HG03342 (cell line): ENCODE measurements at regions not wholly inside any gene's neighbourhood (a gene's known extent, or its start where the extent isn't known, plus 50 kb on each side); places are given as distances from the start of the nearest gene placed in this dataset.

Experiments used
- ATAC-seq: cut with Tn5 transposase; IDR thresholded peaks from one replicate; pipeline ENCODE4 v1.9.1; 2021; ENCODE audit warnings: mild to moderate bottlenecking, moderate library complexity; ENCODE audit not compliant: unreplicated experiment

DNA sequence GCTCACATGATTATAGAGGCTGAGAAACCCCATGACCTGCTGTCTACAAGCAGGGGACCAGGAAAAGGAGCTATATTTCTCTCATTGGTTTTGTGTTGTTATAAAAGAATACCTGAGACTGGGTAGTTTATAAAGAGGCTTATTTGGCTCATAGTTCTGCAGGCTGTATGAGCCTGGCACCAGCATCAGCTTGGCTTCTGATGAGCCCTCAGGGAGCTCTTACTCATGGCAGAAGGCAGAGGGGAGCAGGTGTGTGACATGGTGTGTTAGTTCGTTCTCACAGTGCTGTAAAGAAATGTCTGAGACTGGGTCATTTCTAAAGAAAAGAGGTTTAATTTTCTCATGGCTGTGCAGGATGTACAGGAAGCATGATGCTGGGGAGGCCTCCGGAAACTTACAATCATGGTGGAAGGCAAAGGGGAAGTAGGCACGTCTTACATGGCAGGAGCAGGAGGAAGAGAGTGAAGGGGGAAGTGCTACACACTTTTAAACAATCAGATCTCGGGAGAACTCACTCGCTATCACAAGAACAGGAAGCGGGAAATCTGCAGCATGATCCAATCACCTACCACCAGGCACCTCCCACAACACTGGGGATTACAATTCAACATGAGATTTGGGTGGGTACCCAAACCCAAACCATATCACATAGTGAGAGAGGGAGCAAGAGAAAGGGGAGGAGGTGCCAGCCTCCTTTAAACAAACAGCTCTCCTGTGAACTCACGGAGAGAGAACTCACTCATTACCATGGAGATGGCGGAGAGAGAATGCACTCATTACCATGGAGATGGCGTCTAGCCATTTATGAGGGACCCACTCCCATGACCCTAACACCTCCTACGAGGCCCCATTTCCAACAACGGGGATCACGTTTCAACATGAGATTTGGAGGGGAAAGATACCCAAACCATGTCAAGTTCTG is 133.4 kb downstream of the JCAD start:
- no peak for ATAC-seq

DNA sequence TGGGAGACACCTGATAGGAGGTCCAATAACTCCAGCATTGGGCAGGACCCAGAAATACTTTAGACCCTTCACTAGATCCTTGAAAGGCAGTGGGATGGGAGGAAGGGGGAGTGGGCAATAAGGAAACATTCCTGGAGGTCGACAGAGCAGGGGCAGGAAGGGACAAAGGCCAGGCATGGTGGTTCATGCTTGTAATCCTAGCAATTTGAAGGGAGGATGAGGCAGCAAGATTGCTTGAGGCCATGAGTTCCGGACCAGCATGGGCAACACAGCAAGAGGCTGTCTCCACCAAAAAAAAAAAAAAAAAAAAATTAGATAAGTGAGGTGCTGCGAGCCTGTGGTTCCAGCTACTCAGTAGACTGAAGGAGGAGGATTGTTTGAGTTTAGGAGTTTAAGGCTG is 134.9 kb downstream of the JCAD start:
- ATAC-seq, result no peak

- no peak for ATAC-seq
Measured at GRCh38 chr10:29923416-29923965, 135.9 kb downstream of the JCAD start.

DNA sequence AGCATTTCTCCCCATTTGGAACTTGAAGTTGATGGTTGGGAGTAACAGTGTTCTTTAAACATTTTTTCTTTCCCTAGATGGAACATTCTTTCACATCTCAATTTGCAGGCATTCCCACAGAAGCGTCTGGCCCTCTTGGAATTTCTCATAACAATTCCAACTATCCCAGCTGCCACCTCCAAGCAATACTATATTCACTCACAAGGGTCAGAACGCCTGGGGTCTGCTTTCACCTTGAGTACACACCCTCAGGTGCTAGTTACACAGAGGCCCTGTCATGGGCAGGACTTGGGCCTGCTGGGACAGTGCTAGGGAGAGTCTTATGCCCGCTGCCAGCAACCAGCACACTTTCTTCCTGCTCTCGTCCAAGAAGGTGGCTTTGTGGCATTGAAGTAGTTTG is 136.5 kb downstream of the JCAD start:
- no peak for ATAC-seq

GRCh38 chr10:29922226-29922625 is 137.2 kb downstream of the JCAD start:
- ATAC-seq, result no peak

DNA sequence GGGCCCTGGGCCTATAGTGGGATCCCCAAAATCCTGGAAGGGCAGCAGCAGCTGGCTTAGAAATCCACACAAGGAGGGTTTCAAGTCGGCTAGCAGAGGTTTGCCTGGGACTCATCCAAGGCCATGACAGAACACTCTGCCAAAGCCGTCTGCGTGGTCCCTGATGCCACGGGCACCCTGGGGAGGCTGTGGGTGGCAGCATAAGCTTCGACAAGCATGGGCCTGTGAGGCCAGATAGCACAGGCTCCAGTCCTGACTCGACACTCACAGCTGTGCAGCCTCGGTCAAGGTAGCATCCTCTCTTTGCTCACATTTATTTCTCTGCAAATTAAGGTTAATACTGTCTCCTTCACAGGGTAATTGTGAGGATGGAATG is 138.3 kb downstream of the JCAD start:
- no peak for ATAC-seq

GRCh38 chr10:29920408-29921070 is 138.8 kb downstream of the JCAD start:
- ATAC-seq, result no peak

GRCh38 chr10:29918623-29919400 is 140.6 kb downstream of the JCAD start:
- ATAC-seq, result no peak

DNA sequence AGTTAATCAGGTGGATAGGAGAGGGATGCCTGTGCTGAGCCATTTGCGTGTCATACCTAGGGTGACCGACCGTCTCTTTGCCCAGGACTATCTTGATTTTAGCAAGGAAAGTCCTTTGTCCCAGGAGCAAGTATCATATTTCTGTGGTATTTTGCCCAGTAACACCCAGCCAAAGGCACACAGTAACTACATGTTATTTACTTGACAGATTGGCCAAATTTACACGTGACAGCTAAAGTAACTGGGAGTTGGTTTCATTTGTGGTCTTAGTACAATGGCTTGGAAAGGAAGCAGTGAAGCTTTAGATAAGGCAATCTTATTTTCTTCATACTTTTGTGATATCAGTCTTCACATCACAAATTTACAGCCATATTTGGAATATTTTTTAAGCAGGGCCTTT is 142.1 kb downstream of the JCAD start:
- no peak for ATAC-seq

GRCh38 chr10:29916669-29917068 is 142.7 kb downstream of the JCAD start:
- no peak for ATAC-seq

GRCh38 chr10:29914986-29915785 is 144.2 kb downstream of the JCAD start:
- ATAC-seq, result no peak

DNA sequence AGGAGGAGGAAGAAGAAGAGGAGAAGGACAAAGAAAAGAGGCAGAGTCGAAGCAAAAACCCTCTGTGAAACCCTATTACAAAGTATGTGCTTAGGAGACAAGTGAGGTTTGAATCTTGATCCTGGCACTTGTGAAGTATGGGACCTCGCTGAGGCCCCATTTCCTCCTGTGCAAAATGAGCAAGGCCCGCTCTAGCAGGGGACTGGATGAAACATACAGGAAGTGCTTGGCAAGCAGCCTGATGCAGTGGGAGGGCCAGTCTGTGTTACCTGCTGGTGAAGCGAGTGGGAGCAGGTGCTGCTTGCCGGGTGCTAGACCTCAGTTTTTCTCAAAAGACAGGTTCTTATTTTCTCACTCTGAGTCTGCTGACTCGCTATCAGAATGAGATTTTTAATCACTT is 150.4 kb downstream of the JCAD start:
- ATAC-seq, result no peak

DNA sequence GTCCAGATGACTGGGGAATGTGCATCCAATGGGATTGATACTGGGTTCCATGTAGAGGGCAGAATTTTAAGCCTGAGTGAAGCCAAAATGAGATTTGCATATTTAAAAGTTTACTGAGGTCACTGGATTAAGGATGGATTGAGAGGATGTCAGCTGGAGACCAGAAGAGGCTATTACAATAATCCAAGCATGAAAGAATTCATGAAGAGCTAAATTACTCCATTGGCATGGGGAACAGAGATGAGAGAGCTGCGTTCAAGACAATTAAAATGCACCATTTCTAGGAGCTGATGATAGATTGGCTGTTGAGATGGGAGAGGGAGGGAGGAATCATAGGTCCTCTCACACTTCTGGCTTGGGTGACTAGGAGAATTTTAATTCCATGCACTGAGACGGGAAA is 158.5 kb downstream of the JCAD start:
- ATAC-seq, result no peak

DNA sequence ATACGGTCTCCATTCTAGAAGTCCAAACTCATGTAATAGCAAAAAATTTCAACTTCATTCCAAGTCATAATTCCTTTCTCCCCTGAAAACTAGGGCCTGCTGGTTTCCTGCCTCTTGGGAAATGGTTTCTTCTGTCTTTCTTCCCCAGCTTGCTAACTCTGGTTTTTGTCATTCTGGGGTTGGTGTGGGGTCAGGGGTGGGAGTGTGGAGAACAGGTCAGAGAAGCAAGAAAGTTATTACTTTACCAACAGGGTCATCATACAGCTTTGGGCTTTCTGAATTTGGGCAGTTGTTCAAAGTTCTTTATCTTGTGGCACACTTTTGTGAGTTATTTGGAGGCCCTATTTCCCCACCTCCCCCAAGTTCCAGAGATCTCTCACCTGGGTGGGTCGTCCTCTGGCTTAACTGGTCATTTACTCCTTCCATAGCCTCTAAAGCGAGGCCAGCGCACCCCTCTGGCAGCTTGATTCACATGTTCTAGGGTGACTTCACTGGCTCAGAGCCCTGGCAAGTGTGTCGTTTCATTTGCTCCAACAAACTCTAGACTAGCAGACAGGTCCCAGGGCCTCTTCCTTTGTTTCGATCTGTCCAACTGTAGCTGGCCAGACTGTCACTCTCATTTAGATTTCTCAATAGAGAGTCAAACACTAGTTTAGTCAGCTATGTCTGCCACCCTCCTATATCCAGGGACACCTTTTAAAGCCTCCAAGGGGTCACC is 161.2 kb downstream of the JCAD start:
- no peak for ATAC-seq

DNA sequence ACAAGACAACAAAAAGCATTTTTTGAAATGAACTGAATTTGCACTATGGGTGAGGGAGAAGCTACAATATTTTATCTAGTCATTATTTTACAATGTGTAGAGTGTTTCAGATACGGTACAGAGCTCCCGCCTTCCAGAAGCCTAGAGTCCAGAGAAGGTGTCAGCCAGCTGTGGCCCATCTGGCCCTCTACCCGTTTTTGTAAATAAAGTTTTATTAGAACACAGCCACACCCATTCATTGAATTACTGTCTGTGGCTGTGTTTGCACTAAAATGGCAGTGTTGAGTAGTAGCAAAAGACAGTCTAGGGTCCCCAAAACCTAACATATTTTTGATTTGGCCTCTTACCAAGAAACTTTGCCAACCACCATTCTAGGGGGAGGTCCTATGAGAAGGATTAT is 162.0 kb downstream of the JCAD start:
- no peak for ATAC-seq

DNA sequence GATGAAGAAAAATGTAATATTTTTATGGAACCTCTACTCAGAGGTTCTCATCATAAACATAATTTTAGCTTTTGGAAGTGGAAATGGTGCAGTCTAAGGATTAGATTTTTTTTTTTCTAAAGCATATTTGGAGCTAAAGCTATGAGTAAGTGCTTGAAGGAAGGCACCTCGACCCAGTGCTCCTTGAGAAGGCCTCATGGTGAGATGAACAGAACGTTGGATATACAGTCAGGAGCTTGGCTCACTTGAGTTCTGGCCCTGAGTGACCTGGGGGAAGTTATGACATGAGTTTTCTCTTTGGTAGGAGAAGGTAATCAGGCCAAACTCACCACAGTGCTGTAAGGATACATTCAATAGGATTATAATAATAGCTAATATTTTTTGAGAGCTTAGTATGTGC is 163.3 kb downstream of the JCAD start:
- ATAC-seq, result no peak

DNA sequence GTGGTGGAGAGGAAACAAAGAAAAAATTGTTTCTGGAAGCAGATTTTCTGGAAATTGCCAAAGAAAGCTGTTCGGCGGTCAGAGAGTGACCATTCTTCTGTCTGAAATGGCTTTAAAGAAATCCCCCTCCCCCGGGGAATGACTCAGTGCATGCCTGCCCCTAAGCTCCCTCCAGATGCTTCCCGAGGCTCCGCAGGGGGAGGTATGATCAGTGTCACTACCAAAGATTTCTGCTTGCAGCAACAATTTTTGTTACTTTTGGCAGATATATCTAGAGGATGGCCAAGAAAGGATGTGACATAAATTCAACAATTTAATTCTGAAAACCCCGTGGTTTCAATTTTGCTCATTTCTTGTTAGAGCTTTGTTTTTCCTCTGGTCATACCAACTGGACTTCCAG is 163.9 kb downstream of the JCAD start:
- ATAC-seq, result no peak

DNA sequence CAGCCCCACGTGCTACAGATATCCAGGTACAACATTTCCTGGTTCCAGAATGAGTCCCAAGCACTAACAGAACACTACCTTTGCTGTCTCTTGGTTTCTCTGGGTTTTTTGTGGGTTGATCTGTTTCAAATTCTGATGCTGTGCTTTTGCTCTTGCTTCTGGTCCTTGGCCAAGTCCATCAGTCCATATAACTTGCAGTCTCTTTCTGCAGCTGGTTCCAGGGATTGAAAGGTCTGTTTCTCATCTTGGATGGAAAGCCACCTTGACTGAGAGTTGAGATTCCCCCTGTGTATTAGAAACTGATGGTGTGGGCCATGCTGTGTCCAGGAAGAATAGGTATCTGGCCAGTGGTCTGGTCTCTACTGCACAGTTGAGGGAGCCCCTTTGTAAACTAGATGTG is 171.1 kb downstream of the JCAD start:
- no peak for ATAC-seq

DNA sequence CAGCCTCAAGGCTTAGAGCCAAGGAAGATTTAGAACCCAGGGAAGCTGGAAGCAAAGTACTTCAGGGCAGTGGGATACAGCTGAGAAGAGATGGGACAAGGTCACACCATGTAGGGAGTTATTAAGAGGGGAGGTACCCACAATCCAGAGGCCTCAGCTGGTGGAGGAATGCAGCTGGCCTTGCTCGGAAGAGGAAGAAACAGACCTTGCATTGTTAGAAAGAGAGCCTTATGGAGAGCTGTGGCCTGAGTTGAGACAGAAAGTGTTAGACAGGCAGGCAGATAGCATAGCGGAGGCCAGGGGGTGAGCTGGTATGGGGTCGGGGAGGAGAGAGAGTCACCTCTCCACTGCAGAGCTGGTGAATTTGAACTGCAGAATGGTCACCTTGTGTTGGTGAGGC is 173.1 kb downstream of the JCAD start:
- ATAC-seq, result no peak

DNA sequence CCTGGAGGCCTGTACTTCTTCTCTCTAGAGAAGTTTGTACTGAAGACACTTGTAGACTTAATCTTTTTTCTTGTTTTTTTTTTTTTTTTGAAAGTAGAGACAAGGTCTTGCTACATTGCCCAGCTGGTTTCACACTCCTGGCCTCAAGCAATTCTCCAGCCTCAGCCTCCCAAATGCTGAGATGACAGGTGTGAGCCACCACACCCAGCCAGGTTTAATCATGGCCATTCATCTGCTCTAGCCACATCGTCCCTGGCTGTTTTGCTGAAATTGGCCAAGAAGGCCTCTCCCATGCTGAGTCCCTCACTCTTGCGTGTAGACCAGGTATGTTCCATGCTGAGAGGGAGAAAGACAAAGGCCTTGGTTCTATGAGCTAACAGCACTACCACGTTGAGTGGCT is 176.2 kb downstream of the JCAD start:
- no peak for ATAC-seq
